ENCODE measurements at regions not wholly inside any gene's neighbourhood (a gene's known extent, or its start where the extent isn't known, plus 50 kb on each side); places are given as distances from the start of the nearest gene placed in this dataset.

DNA sequence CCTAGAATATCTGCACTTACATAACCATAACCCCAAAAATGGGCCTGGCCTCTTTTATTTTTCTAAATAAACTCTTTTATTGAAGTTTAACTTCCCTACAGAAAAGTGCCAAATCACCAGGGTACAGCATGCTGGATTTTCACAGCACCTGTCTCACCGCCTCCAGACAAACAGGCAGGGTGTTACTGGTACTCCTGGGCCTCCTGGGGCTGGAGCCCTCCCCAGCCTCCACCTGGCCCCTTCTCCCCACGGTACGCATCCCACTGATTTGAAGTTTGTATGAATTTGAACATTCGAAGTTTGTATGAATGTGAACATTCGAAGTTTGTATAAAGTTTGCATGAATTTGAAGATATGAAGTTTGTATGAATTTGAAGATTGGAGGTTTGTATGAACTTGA is 232.1 kb downstream of the NDUFA10 start:
- Mint-ChIP-seq H3K4me3 (no peak overlapping the region), H3K27me3 (no peaks in the 10 kb centered on the region), H3K36me3 (ENCODE audit: low read depth) (no peaks in the 10 kb centered on the region), H3K27ac (no peak overlapping the region), H3K4me1 (ENCODE audit: low read depth) (no peaks in the 10 kb centered on the region), H3K9me3 (no peaks in the 10 kb centered on the region)
- intact Hi-C loops (cut with DNase I, micrococcal nuclease) = no loop called here
- Histone ChIP-seq H3K9me3 (ENCODE audit: control insufficient read depth in 1 of 2, insufficient read depth in 1 of 2, low read length in 2 of 2) (peaks cover 0 to 3% of the 10 kb centered on the region in 2 experiments), H3K4me3 (ENCODE audit: low read length) (no peak overlapping the region), H3K27me3 (ENCODE audit: control insufficient read depth in 1 of 2, insufficient read depth in 2 of 2, low read length in 2 of 2) (no peaks in the 10 kb centered on the region), H3K4me1 (ENCODE audit: insufficient read depth, low read length) (no peaks in the 10 kb centered on the region), H3K27ac (ENCODE audit: low read depth in 1 of 2, low read length in 2 of 2) (no peak overlapping the region), H3K36me3 (ENCODE audit: insufficient read depth, low read length) (no peaks in the 10 kb centered on the region)
- ChIA-PET POLR2A (no interaction called here), CTCF (no interaction called here)
- DNase-seq (no peak), ATAC-seq (ENCODE audit: poor library complexity) (no peak)
- TF ChIP-seq, protein P1, sequence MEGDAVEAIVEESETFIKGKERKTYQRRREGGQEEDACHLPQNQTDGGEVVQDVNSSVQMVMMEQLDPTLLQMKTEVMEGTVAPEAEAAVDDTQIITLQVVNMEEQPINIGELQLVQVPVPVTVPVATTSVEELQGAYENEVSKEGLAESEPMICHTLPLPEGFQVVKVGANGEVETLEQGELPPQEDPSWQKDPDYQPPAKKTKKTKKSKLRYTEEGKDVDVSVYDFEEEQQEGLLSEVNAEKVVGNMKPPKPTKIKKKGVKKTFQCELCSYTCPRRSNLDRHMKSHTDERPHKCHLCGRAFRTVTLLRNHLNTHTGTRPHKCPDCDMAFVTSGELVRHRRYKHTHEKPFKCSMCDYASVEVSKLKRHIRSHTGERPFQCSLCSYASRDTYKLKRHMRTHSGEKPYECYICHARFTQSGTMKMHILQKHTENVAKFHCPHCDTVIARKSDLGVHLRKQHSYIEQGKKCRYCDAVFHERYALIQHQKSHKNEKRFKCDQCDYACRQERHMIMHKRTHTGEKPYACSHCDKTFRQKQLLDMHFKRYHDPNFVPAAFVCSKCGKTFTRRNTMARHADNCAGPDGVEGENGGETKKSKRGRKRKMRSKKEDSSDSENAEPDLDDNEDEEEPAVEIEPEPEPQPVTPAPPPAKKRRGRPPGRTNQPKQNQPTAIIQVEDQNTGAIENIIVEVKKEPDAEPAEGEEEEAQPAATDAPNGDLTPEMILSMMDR (IDR thresholded peaks at IDR 0.05) = no peak

DNA sequence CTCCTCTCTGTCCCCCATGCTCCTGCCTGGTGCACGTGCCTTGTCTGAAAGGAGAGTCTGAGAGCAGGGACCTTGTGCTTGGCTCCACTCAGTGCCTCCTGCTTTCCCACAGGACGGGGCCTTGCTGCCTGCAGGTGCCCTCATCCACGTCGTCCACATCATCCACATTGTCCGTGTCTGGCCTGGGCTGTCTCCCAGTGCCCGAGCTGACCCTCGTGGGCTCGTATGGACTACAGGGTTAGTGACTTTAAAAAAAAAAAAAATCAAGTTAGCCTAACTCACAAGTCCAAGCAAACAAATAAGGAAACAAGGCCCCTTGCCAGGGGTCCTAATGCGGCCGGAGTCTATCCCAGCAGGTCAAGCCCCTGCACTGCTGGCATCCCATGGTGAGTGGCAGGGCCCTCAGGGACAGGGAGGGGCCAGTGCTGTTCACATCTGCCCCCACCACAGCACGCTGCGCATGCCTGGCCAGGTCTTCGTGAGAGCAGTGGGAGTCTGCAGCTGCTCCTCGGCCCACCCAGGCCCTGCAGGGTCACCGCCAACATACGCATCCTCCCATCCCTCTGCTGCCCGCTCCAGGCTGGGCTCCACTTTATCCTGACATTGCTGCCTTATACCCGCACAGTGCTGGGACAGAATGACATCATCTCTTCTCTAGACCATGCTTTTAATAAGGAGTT is 232.6 kb downstream of the NDUFA10 start:
- Mint-ChIP-seq H3K36me3 (ENCODE audit: low read depth) (no peaks in the 10 kb centered on the region), H3K4me1 (ENCODE audit: low read depth) (no peaks in the 10 kb centered on the region), H3K9me3 (no peaks in the 10 kb centered on the region), H3K4me3 (no peak overlapping the region), H3K27me3 (no peaks in the 10 kb centered on the region), H3K27ac (no peak overlapping the region)
- ATAC-seq (ENCODE audit: poor library complexity) = no peak
- H3K27me3 ChIP-seq (ENCODE audit: control insufficient read depth in 1 of 2, insufficient read depth in 2 of 2, low read length in 2 of 2) = no peaks in the 10 kb centered on the region
- intact Hi-C loops (cut with DNase I, micrococcal nuclease) = no loop called here
- H3K27ac ChIP-seq (ENCODE audit: low read depth in 1 of 2, low read length in 2 of 2) = no peak overlapping the region
- peaks cover 0 to 3% of the 10 kb centered on the region in 2 experiments for H3K9me3 ChIP-seq (ENCODE audit: control insufficient read depth in 1 of 2, insufficient read depth in 1 of 2, low read length in 2 of 2)
- TF ChIP-seq, protein P1 (IDR thresholded peaks at IDR 0.05) = no peak
- ChIA-PET POLR2A (no interaction called here), CTCF (no interaction called here)
- no peaks in the 10 kb centered on the region for H3K4me1 ChIP-seq (ENCODE audit: insufficient read depth, low read length)
- DNase-seq = peak in 1 of 14 experiments; percentile 4
- H3K4me3 ChIP-seq (ENCODE audit: low read length) = no peak overlapping the region
- no peaks in the 10 kb centered on the region for H3K36me3 ChIP-seq (ENCODE audit: insufficient read depth, low read length)

DNA sequence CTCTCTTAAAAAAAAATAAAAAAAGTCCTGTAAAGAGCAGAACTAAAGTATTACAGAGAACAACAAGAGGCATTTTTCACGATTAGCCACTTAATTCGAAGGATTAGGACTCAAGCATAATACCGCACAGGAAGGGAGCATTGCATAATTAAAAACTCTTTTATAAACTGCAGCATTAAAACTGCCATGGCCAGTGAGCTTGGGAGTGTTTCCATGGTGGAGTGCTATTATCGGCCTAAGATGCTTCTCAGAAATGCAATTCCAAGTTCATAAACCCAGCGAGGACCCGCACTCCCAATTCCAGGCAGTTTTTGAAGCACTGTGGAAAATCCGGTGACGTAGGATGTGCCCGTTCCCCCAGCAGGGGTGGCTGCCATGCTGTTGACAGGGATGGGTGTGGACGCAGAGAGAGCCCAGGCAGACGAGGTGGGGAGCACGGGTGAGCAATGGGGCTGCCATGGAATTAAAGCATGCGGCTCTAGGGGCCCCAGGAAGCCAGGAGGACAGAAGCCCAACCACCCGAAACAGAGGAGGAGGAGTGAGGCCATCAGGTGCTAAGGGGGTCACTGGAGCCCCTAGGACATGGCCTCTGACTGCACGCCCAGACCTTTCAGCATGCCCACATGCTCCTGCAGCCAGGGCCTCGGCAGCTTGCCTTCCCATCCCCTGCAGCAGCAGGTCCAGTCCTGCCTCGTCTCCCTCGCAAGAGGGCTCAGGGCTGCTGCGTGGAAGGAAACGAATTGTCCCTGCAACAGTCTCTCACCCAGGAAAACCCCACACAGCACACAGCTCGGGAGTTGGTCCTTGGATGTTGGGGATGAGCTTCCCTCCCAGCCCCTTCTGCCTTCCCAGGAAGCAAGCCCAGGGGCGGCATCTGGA is 233.4 kb downstream of the NDUFA10 start:
- CTCF ChIA-PET = no interaction called here

More for the DNA sequence above, 233.4 kb downstream of the NDUFA10 start:
- Mint-ChIP-seq H3K4me1 (ENCODE audit: low read depth) (no peaks in the 10 kb centered on the region), H3K27me3 (no peaks in the 10 kb centered on the region), H3K27ac (no peak overlapping the region), H3K36me3 (ENCODE audit: low read depth) (no peaks in the 10 kb centered on the region), H3K4me3 (no peak overlapping the region), H3K9me3 (no peaks in the 10 kb centered on the region)
- DNase-seq (peak in 1 of 14 experiments; percentile 7), ATAC-seq (ENCODE audit: poor library complexity) (no peak)
- H3K27me3 ChIP-seq (ENCODE audit: control insufficient read depth in 1 of 2, insufficient read depth in 2 of 2, low read length in 2 of 2) = no peaks in the 10 kb centered on the region
- H3K27ac ChIP-seq (ENCODE audit: low read depth in 1 of 2, low read length in 2 of 2) = no peak overlapping the region
- peaks cover 0 to 3% of the 10 kb centered on the region in 2 experiments for H3K9me3 ChIP-seq (ENCODE audit: control insufficient read depth in 1 of 2, insufficient read depth in 1 of 2, low read length in 2 of 2)
- no peaks in the 10 kb centered on the region for H3K4me1 ChIP-seq (ENCODE audit: insufficient read depth, low read length)
- TF ChIP-seq, protein P1 (IDR thresholded peaks at IDR 0.05) = no peak
- no peak overlapping the region for H3K4me3 ChIP-seq (ENCODE audit: low read length)
- POLR2A ChIA-PET = no interaction called here
- intact Hi-C loops (cut with DNase I, micrococcal nuclease) = no loop called here
- H3K36me3 ChIP-seq (ENCODE audit: insufficient read depth, low read length) = no peaks in the 10 kb centered on the region
